GM18505 (cell line): ENCODE measurements at regions not wholly inside any gene's neighbourhood (a gene's known extent, or its start where the extent isn't known, plus 50 kb on each side); places are given as distances from the start of the nearest gene placed in this dataset.
"Not testable (repeated sequence)": the region's sequence is repeated elsewhere in the genome, so short reads cannot be mapped to it uniquely, and the experiment has no call there.

Source experiments
- ATAC-seq: cut with Tn5 transposase; IDR thresholded peaks from one replicate; pipeline ENCODE4 v1.9.1; 2021; ENCODE audit not compliant: unreplicated experiment
- POLR2A ChIP-seq: IDR thresholded peaks from 4 replicates; pipeline ENCODE4 v1.6.1; 2011; ENCODE audit warnings: borderline replicate concordance; ENCODE audit not compliant: insufficient read depth, insufficient read length; ENCODE audit errors: extremely low read depth

GRCh38 chr17:33545124-33545523, 252.0 kb upstream of the ASIC2 start:
- TF ChIP-seq POLR2A = no peak

GRCh38 chr17:33550261-33550660, 257.2 kb upstream of the ASIC2 start:
- no peak for TF ChIP-seq POLR2A
- ATAC-seq = no peak

More at GRCh38 chr17:33545124-33545523, 252.0 kb upstream of the ASIC2 start:
- no peak for ATAC-seq

GRCh38 chr17:33551075-33551474, 258.0 kb upstream of the ASIC2 start:
- no peak for TF ChIP-seq POLR2A
- ATAC-seq = no peak

GRCh38 chr17:33551911-33552310, 258.8 kb upstream of the ASIC2 start:
- ATAC-seq = no peak
- no peak for TF ChIP-seq POLR2A

GRCh38 chr17:33560165-33560564, 267.1 kb upstream of the ASIC2 start:
- no peak for ATAC-seq
- no peak for TF ChIP-seq POLR2A

GRCh38 chr17:33560871-33561270, 267.8 kb upstream of the ASIC2 start:
- ATAC-seq = no peak
- no peak for TF ChIP-seq POLR2A

GRCh38 chr17:33561569-33562334, 268.7 kb upstream of the ASIC2 start:
- ATAC-seq = no peak
- TF ChIP-seq POLR2A = no peak

GRCh38 chr17:33562792-33563191, 269.7 kb upstream of the ASIC2 start:
- ATAC-seq = no peak
- no peak for TF ChIP-seq POLR2A

- ATAC-seq = no peak
- no peak for TF ChIP-seq POLR2A
Observed at GRCh38 chr17:33564146-33564545, 271.1 kb upstream of the ASIC2 start.

- no peak for ATAC-seq
- TF ChIP-seq POLR2A = no peak
Observed at GRCh38 chr17:33567223-33567622, 274.1 kb upstream of the ASIC2 start.

- ATAC-seq = no peak
- no peak for TF ChIP-seq POLR2A
Observed at GRCh38 chr17:33572615-33573014, 279.5 kb upstream of the ASIC2 start.

- TF ChIP-seq POLR2A = no peak
- no peak for ATAC-seq
Observed at GRCh38 chr17:33574942-33575445, 281.9 kb upstream of the ASIC2 start.

GRCh38 chr17:33579740-33580139, 286.6 kb upstream of the ASIC2 start:
- ATAC-seq = not testable (repeated sequence)

- no peak for TF ChIP-seq POLR2A
- no peak for ATAC-seq
Observed at GRCh38 chr17:33580215-33580614, 287.1 kb upstream of the ASIC2 start.
